SH-SY5Y (cell line): ENCODE measurements at regions not wholly inside any gene's neighbourhood (a gene's known extent, or its start where the extent isn't known, plus 50 kb on each side); places are given as distances from the start of the nearest gene placed in this dataset.

Source experiments
- GATA2 ChIP-seq: IDR thresholded peaks from 2 replicates; pipeline ENCODE4 v1.6.1; 2011; ENCODE audit warnings: mild to moderate bottlenecking, low read depth, low read length
- GATA3 ChIP-seq: IDR thresholded peaks from 2 replicates; pipeline ENCODE4 v1.6.1; 2011; ENCODE audit warnings: low read depth, mild to moderate bottlenecking, low read length, moderate library complexity

GRCh38 chr14:87784386-87784785 is 208.6 kb downstream of the GALC start:
- TF ChIP-seq GATA2 = no peak
- no peak for TF ChIP-seq GATA3
